Brain microvascular endothelial cell (primary cell): ENCODE measurements at regions not wholly inside any gene's neighbourhood (a gene's known extent, or its start where the extent isn't known, plus 50 kb on each side); places are given as distances from the start of the nearest gene placed in this dataset.

Source experiments
- DNase-seq: peaks from one replicate; pipeline ENCODE4 v3.0.0-alpha.2; 2020
- H3K27ac ChIP-seq: fragments of 250-450 bp; sonication (Bioruptor Pico); 2 replicates; pipeline ENCODE4 v1.5.1; 2020; ENCODE audit warnings: mild to moderate bottlenecking, moderate library complexity
- H3K27me3 ChIP-seq: fragments of 250-450 bp; sonication (Bioruptor Pico); replicated peaks from 2 replicates; pipeline ENCODE4 v1.5.1; 2020; ENCODE audit warnings: mild to moderate bottlenecking
- H3K36me3 ChIP-seq: fragments of 250-450 bp; sonication (Bioruptor Pico); replicated peaks from 2 replicates; pipeline ENCODE4 v1.5.1; 2020; ENCODE audit warnings: mild to moderate bottlenecking
- H3K4me3 ChIP-seq: 2 replicates; pipeline ENCODE4 v1.5.1; 2011; ENCODE audit warnings: low read depth, mild to moderate bottlenecking, control low read depth, low read length, moderate library complexity
- CTCF ChIP-seq: IDR thresholded peaks from 2 replicates; pipeline ENCODE4 v1.5.1; 2011; ENCODE audit warnings: low read depth, mild to moderate bottlenecking, moderate library complexity, low read length, control low read depth, inconsistent platforms; ENCODE audit errors: missing control alignments
- in situ Hi-C: cut with HindIII; loops from 2 replicates; pipeline ENCODE4 v1.10.0; 2017; ENCODE audit warnings: low sequenced_read_pairs, low pct_ligation_motif_present

- no peak for DNase-seq
- Histone ChIP-seq H3K4me3 (no peak overlapping the region), H3K36me3 (no peaks in the 10 kb centered on the region), H3K27ac (no peak overlapping the region), H3K27me3 (no peaks in the 10 kb centered on the region)
- in situ Hi-C loops: no loop called here
- TF ChIP-seq CTCF: no peak
These were observed 968.4 kb upstream of the SLC35B3 start for GRCh38 chr6:9403736-9404135.

- in situ Hi-C loops: no loop called here
- Histone ChIP-seq H3K27me3 (no peaks in the 10 kb centered on the region), H3K36me3 (no peaks in the 10 kb centered on the region), H3K27ac (no peak overlapping the region), H3K4me3 (no peak overlapping the region)
- no peak for DNase-seq
- TF ChIP-seq CTCF: no peak
These were observed 966.6 kb upstream of the SLC35B3 start for GRCh38 chr6:9401960-9402359.

- H3K27ac ChIP-seq: no peak overlapping the region
- no peaks in the 10 kb centered on the region for H3K36me3 ChIP-seq
- no peak for TF ChIP-seq CTCF
- H3K27me3 ChIP-seq: no peaks in the 10 kb centered on the region
- no peak overlapping the region for H3K4me3 ChIP-seq
- in situ Hi-C loops: no loop called here
- DNase-seq: no peak
These were observed 964.6 kb upstream of the SLC35B3 start for GRCh38 chr6:9399916-9400315.

GRCh38 chr6:9398767-9399373 lies 963.5 kb upstream of the SLC35B3 start:
- H3K27ac ChIP-seq: no peak overlapping the region
- in situ Hi-C loops: no loop called here
- TF ChIP-seq CTCF: no peak
- DNase-seq: no peak
- no peaks in the 10 kb centered on the region for H3K27me3 ChIP-seq
- H3K36me3 ChIP-seq: no peaks in the 10 kb centered on the region
- H3K4me3 ChIP-seq: peak overlapping the region; percentile 20

- Histone ChIP-seq H3K27ac (no peak overlapping the region), H3K36me3 (no peaks in the 10 kb centered on the region), H3K27me3 (no peaks in the 10 kb centered on the region), H3K4me3 (no peak overlapping the region)
- DNase-seq: no peak
- in situ Hi-C loops: no loop called here
- no peak for TF ChIP-seq CTCF
These were observed 962.9 kb upstream of the SLC35B3 start for GRCh38 chr6:9398071-9398766.

GRCh38 chr6:9388596-9388995 lies 953.3 kb upstream of the SLC35B3 start:
- no peak for DNase-seq
- H3K4me3 ChIP-seq: no peak overlapping the region
- in situ Hi-C loops: no loop called here

More at GRCh38 chr6:9388596-9388995, 953.3 kb upstream of the SLC35B3 start:
- TF ChIP-seq CTCF: no peak
- no peaks in the 10 kb centered on the region for H3K27me3 ChIP-seq
- no peaks in the 10 kb centered on the region for H3K36me3 ChIP-seq
- H3K27ac ChIP-seq: no peak overlapping the region
